ENCODE measurements at regions not wholly inside any gene's neighbourhood (a gene's known extent, or its start where the extent isn't known, plus 50 kb on each side); places are given as distances from the start of the nearest gene placed in this dataset.

DNA sequence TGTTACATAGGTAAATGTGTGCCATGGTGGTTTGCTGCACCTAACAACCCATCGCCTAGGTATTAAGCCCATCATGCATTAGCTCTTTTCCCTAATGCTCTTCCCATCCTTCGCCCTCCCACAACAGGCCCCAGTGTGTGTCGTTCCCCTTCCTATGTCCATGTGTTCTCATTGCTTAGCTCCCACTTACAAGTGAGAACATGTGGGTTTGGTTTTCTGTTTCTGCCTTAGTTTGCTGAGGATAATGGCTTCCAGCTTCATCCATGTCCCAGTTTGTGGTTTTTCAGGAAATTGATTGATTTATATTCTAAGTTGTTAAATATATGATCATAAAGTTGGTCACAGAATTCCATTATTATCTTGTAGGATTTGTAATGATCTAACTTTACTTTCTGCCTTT is 85.3 kb upstream of the CAST start:
- no peak for TF ChIP-seq EZH2phosphoT487 (IDR thresholded peaks at IDR 0.05; ENCODE audit: borderline replicate concordance, low read depth, low read length)
- TF ChIP-seq, protein P1, sequence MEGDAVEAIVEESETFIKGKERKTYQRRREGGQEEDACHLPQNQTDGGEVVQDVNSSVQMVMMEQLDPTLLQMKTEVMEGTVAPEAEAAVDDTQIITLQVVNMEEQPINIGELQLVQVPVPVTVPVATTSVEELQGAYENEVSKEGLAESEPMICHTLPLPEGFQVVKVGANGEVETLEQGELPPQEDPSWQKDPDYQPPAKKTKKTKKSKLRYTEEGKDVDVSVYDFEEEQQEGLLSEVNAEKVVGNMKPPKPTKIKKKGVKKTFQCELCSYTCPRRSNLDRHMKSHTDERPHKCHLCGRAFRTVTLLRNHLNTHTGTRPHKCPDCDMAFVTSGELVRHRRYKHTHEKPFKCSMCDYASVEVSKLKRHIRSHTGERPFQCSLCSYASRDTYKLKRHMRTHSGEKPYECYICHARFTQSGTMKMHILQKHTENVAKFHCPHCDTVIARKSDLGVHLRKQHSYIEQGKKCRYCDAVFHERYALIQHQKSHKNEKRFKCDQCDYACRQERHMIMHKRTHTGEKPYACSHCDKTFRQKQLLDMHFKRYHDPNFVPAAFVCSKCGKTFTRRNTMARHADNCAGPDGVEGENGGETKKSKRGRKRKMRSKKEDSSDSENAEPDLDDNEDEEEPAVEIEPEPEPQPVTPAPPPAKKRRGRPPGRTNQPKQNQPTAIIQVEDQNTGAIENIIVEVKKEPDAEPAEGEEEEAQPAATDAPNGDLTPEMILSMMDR (conservative IDR thresholded peaks at IDR 0.05; ENCODE audit: low read length), result no peak

All from OCI-LY7 (cell line).